ENCODE measurements at regions not wholly inside any gene's neighbourhood (a gene's known extent, or its start where the extent isn't known, plus 50 kb on each side); places are given as distances from the start of the nearest gene placed in this dataset.
"Not testable (repeated sequence)": the region's sequence is repeated elsewhere in the genome, so short reads cannot be mapped to it uniquely, and the experiment has no call there.

- Histone ChIP-seq H3K9ac (ENCODE audit: insufficient read length, low read depth) (no peak overlapping the region), H3K36me3 (ENCODE audit: insufficient read depth, insufficient read length, low read length) (no peaks in the 10 kb centered on the region), H3K4me1 (ENCODE audit: insufficient read depth, insufficient read length) (no peaks in the 10 kb centered on the region), H3K4me3 (ENCODE audit: insufficient read length, low read depth) (no peak overlapping the region), H3K27me3 (ENCODE audit: insufficient read depth, insufficient read length) (no peaks in the 10 kb centered on the region), H3K9me3 (ENCODE audit: insufficient read depth, low read length) (no peaks in the 10 kb centered on the region)
- no peak for TF ChIP-seq YY1 (IDR thresholded peaks at IDR 0.05; ENCODE audit: insufficient read depth, insufficient read length)
- TF ChIP-seq SUZ12 (IDR thresholded peaks at IDR 0.05; ENCODE audit: extremely low read depth, insufficient read depth, insufficient read length), result no peak
- TF ChIP-seq ZNF274 (IDR thresholded peaks at IDR 0.05; ENCODE audit: low read depth, low read length), result no peak
- DNase-seq (ENCODE audit: low read depth, low spot score), result no peak
Observed at GRCh38 chr6:55100686-55101085, 73.6 kb upstream of the HCRTR2 start.

DNA sequence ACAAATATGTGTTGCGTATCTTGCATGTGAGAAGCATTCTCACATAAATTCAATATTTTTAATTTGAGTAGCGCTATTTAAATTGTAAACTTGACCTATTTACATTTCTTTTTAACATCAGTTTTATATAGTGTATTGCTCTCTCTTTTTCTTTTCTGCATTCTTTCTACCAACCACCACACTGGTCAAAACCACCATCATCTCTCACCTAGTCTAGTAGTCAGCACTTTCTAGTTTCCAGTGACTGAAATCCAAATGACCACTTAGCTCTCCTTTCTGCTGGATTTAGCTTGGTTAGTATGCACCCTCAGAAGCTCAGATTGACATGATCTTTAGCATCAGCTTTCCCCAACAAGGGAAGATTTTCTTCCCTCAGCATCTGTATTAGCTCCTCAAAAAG is 73.2 kb upstream of the HCRTR2 start:
- no peak overlapping the region for H3K4me3 ChIP-seq (ENCODE audit: insufficient read length, low read depth)
- H3K36me3 ChIP-seq (ENCODE audit: insufficient read depth, insufficient read length, low read length), result no peaks in the 10 kb centered on the region
- H3K9me3 ChIP-seq (ENCODE audit: insufficient read depth, low read length), result no peaks in the 10 kb centered on the region
- H3K4me1 ChIP-seq (ENCODE audit: insufficient read depth, insufficient read length), result no peaks in the 10 kb centered on the region
- no peak overlapping the region for H3K9ac ChIP-seq (ENCODE audit: insufficient read length, low read depth)
- DNase-seq (ENCODE audit: low read depth, low spot score), result no peak
- no peaks in the 10 kb centered on the region for H3K27me3 ChIP-seq (ENCODE audit: insufficient read depth, insufficient read length)
- TF ChIP-seq YY1 (IDR thresholded peaks at IDR 0.05; ENCODE audit: insufficient read depth, insufficient read length) (no peak), SUZ12 (IDR thresholded peaks at IDR 0.05; ENCODE audit: extremely low read depth, insufficient read depth, insufficient read length) (no peak), ZNF274 (IDR thresholded peaks at IDR 0.05; ENCODE audit: low read depth, low read length) (no peak)

GRCh38 chr6:55108134-55109130 is 65.9 kb upstream of the HCRTR2 start:
- TF ChIP-seq ZNF274 (IDR thresholded peaks at IDR 0.05; ENCODE audit: low read depth, low read length), result no peak
- no peak for TF ChIP-seq YY1 (IDR thresholded peaks at IDR 0.05; ENCODE audit: insufficient read depth, insufficient read length)

DNA sequence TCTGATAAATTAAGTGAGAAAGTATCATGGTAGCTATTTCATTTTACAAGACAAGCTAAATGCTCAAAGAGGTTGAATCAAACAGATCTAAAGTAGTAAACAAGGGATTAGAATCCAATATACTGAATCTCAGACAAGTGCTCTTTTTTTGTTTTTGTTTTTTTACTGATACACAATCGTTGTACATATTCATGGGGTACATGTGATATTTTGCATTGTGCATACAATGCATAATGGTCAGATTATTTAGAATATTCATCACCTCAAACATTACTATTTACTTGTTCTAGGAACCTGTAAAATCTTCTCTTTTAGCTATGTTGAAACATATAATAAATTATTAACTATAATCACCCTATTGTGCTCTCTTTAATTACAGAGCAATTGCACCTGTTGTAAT is 57.0 kb upstream of the HCRTR2 start:
- Histone ChIP-seq H3K9ac (ENCODE audit: insufficient read length, low read depth) (no peak overlapping the region), H3K4me1 (ENCODE audit: insufficient read depth, insufficient read length) (no peaks in the 10 kb centered on the region)
- no peak for TF ChIP-seq ZNF274 (IDR thresholded peaks at IDR 0.05; ENCODE audit: low read depth, low read length)
- TF ChIP-seq SUZ12 (IDR thresholded peaks at IDR 0.05; ENCODE audit: extremely low read depth, insufficient read depth, insufficient read length), result no peak
- no peak for TF ChIP-seq YY1 (IDR thresholded peaks at IDR 0.05; ENCODE audit: insufficient read depth, insufficient read length)

More at GRCh38 chr6:55108134-55109130, 65.9 kb upstream of the HCRTR2 start:
- H3K36me3 ChIP-seq (ENCODE audit: insufficient read depth, insufficient read length, low read length), result no peaks in the 10 kb centered on the region
- H3K27me3 ChIP-seq (ENCODE audit: insufficient read depth, insufficient read length), result no peaks in the 10 kb centered on the region
- DNase-seq (ENCODE audit: low read depth, low spot score), result peak; percentile 11
- H3K4me1 ChIP-seq (ENCODE audit: insufficient read depth, insufficient read length), result no peaks in the 10 kb centered on the region
- H3K9me3 ChIP-seq (ENCODE audit: insufficient read depth, low read length), result no peaks in the 10 kb centered on the region
- H3K4me3 ChIP-seq (ENCODE audit: insufficient read length, low read depth), result no peak overlapping the region
- no peak overlapping the region for H3K9ac ChIP-seq (ENCODE audit: insufficient read length, low read depth)

GRCh38 chr6:55124241-55124640 is 50.1 kb upstream of the HCRTR2 start:
- not testable (repeated sequence) for H3K27me3 ChIP-seq (ENCODE audit: insufficient read depth, insufficient read length); H3K9ac ChIP-seq (ENCODE audit: insufficient read length, low read depth); H3K4me3 ChIP-seq (ENCODE audit: insufficient read length, low read depth); H3K36me3 ChIP-seq (ENCODE audit: insufficient read depth, insufficient read length, low read length); DNase-seq (ENCODE audit: low read depth, low spot score); H3K4me1 ChIP-seq (ENCODE audit: insufficient read depth, insufficient read length); H3K9me3 ChIP-seq (ENCODE audit: insufficient read depth, low read length)

More for the DNA sequence above, 57.0 kb upstream of the HCRTR2 start:
- Histone ChIP-seq H3K9me3 (ENCODE audit: insufficient read depth, low read length) (no peaks in the 10 kb centered on the region), H3K4me3 (ENCODE audit: insufficient read length, low read depth) (no peak overlapping the region), H3K27me3 (ENCODE audit: insufficient read depth, insufficient read length) (no peaks in the 10 kb centered on the region), H3K36me3 (ENCODE audit: insufficient read depth, insufficient read length, low read length) (no peaks in the 10 kb centered on the region)
- DNase-seq (ENCODE audit: low read depth, low spot score), result no peak
